22Rv1 (cell line): ENCODE measurements at regions not wholly inside any gene's neighbourhood (a gene's known extent, or its start where the extent isn't known, plus 50 kb on each side); places are given as distances from the start of the nearest gene placed in this dataset.

Experiments used
- ZFX ChIP-seq: fragments of 450-650 bp; IDR thresholded peaks from 2 replicates; pipeline ENCODE4 v1.6.1; 2017; ENCODE audit warnings: antibody characterized with exemption, borderline replicate concordance
- TF ChIP-seq, protein P1 (sequence below): fragments of 450-650 bp; IDR thresholded peaks from 2 replicates; pipeline ENCODE4 v1.5.1; 2017; ENCODE audit warnings: mild to moderate bottlenecking

DNA sequence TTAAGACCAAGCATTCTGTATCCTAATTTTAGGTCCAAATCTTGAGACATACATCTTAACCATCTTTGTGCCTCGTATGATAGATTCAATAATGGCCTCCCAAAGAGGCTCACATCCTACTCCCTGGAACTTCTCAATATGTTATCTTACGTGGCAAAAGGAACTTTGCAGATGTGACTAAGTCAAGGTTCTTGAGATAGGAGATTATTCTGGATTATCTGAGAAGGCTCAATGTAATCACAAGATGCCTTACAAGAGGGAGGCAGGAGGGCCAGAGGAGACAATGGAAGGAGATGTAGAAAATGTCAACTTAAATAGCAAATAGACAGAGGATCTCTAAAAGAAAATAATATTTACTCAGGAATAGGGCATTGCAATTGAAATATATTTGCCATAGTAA lies 548.9 kb downstream of the MATN1 start:
- TF ChIP-seq, protein P1, sequence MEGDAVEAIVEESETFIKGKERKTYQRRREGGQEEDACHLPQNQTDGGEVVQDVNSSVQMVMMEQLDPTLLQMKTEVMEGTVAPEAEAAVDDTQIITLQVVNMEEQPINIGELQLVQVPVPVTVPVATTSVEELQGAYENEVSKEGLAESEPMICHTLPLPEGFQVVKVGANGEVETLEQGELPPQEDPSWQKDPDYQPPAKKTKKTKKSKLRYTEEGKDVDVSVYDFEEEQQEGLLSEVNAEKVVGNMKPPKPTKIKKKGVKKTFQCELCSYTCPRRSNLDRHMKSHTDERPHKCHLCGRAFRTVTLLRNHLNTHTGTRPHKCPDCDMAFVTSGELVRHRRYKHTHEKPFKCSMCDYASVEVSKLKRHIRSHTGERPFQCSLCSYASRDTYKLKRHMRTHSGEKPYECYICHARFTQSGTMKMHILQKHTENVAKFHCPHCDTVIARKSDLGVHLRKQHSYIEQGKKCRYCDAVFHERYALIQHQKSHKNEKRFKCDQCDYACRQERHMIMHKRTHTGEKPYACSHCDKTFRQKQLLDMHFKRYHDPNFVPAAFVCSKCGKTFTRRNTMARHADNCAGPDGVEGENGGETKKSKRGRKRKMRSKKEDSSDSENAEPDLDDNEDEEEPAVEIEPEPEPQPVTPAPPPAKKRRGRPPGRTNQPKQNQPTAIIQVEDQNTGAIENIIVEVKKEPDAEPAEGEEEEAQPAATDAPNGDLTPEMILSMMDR, result no peak
- TF ChIP-seq ZFX, result no peak
